Prostate gland (tissue), 2 donors: ENCODE measurements at regions not wholly inside any gene's neighbourhood (a gene's known extent, or its start where the extent isn't known, plus 50 kb on each side); places are given as distances from the start of the nearest gene placed in this dataset.

Experiments used
- CTCF ChIP-seq, 4 experiments: fragments of 200-600 bp in 2 of 4; fragments of 450-650 bp in 2 of 4; sonication (generic) in 2 of 4; IDR thresholded peaks; 1 replicate in 3 of 4; 2 replicates in 1 of 4; pipeline ENCODE4 v1.5.1; 2016 to 2019; ENCODE audit warnings: antibody characterized with exemption in 4 of 4, mild to moderate bottlenecking in 2 of 4, moderate library complexity in 2 of 4
- POLR2A ChIP-seq: fragments of 450-650 bp; IDR thresholded peaks from one replicate; pipeline ENCODE4 v1.6.1; 2016; ENCODE audit warnings: antibody characterized with exemption, mild to moderate bottlenecking
- POLR2AphosphoS5 ChIP-seq: sonication (generic); formaldehyde crosslinking; IDR thresholded peaks from one replicate; pipeline ENCODE4 v1.6.1; 2017; ENCODE audit warnings: antibody characterized with exemption

- no peak for TF ChIP-seq CTCF (IDR thresholded peaks at IDR 0.05)
- TF ChIP-seq POLR2A: no peak
- no peak for TF ChIP-seq POLR2AphosphoS5
Measured at GRCh38 chr7:19248115-19248514, 102.9 kb upstream of the FERD3L start.
